Endothelial cell of umbilical vein (primary cell): ENCODE measurements at regions not wholly inside any gene's neighbourhood (a gene's known extent, or its start where the extent isn't known, plus 50 kb on each side); places are given as distances from the start of the nearest gene placed in this dataset.

Source experiments
- BruUV-seq: library from RNA; stranded (reverse); fragments of 400-500 nt; replicated peaks from 2 replicates; lab custom pipeline; 2021; lab: Mats Ljungman, UMichigan
- CTCF ChIA-PET: fragments of 300-600, 350-600 bp; sonication (Branson Sonifier 250); formaldehyde crosslinking; loops from one replicate; lab custom pipeline; 2021; ENCODE audit warnings: antibody characterized with exemption, inconsistent platforms; lab: Charles Lee
- POLR2A ChIA-PET: fragments of 300-600, 350-600 bp; sonication (Branson Sonifier 250); formaldehyde crosslinking; loops from one replicate; lab custom pipeline; 2021; ENCODE audit warnings: antibody characterized with exemption, inconsistent platforms; lab: Charles Lee
- DNase-seq: peaks from one replicate; pipeline ENCODE4 v3.0.0-alpha.2; 2011; ENCODE audit warnings: low read depth, low spot score
- FAIRE-seq: peaks from 2 replicates; lab custom pipeline; 2011; peaks lifted over from hg19 to GRCh38; lab: Jason Lieb, UNC
- H2AFZ ChIP-seq: 2 replicates; pipeline ENCODE4 v1.6.0; 2012; ENCODE audit warnings: low read depth, low read length, control low read depth, inconsistent platforms
- H3K27ac ChIP-seq: 2 replicates; pipeline ENCODE4 v1.5.1; 2011; ENCODE audit warnings: low read depth, mild to moderate bottlenecking, control low read depth, low read length, moderate library complexity; ENCODE audit not compliant: insufficient read depth
- H3K27me3 ChIP-seq, 2 experiments: 2 replicates each; pipeline versions ENCODE4 v1.6.0 to v1.6.1; 2011; ENCODE audit warnings: low read length in 2 of 2, mixed read lengths in 1 of 2; ENCODE audit not compliant: control insufficient read depth in 2 of 2, insufficient read depth in 2 of 2
- H3K36me3 ChIP-seq, 2 experiments: 2 replicates in 1 of 2; 3 replicates in 1 of 2; pipeline ENCODE4 v1.5.1; 2011; ENCODE audit warnings: low read length in 2 of 2, mild to moderate bottlenecking in 1 of 2, moderate library complexity in 1 of 2; ENCODE audit not compliant: control insufficient read depth in 2 of 2, insufficient read depth in 2 of 2; ENCODE audit errors: extremely low read depth in 1 of 2
- H3K4me1 ChIP-seq: 3 replicates; pipeline ENCODE4 v1.5.1; 2011; ENCODE audit warnings: mild to moderate bottlenecking, low read length; ENCODE audit not compliant: control insufficient read depth, insufficient read depth; ENCODE audit errors: extremely low read depth
- H3K4me2 ChIP-seq: 2 replicates; pipeline ENCODE4 v1.6.1; 2011; ENCODE audit warnings: low read length, control low read depth, mixed read lengths; ENCODE audit not compliant: insufficient read depth
- H3K4me3 ChIP-seq, 3 experiments: fragments of 200-600 bp in 1 of 3; sonication (generic), shearing (Covaris generic) in 1 of 3; replicated peaks in 1 of 3; 2 replicates each; pipeline ENCODE4 v1.5.1; 2011 to 2016; ENCODE audit warnings: control low read depth in 3 of 3, low read length in 3 of 3, mild to moderate bottlenecking in 2 of 3, inconsistent platforms in 1 of 3, low read depth in 1 of 3, moderate library complexity in 1 of 3; ENCODE audit not compliant: insufficient read depth in 1 of 3
- H3K79me2 ChIP-seq: 2 replicates; pipeline ENCODE4 v1.6.0; 2012; ENCODE audit warnings: low read length, inconsistent platforms; ENCODE audit not compliant: control insufficient read depth, insufficient read depth
- H3K9ac ChIP-seq: replicated peaks from 2 replicates; pipeline ENCODE3; 2011; ENCODE audit warnings: low read length, control low read depth; ENCODE audit not compliant: insufficient read depth; ENCODE audit errors: extremely low read depth
- H3K9me1 ChIP-seq: replicated peaks from 3 replicates; pipeline ENCODE4 v1.6.0; 2011; ENCODE audit warnings: mild to moderate bottlenecking, low read length; ENCODE audit not compliant: control insufficient read depth, insufficient read depth; ENCODE audit errors: extremely low read depth
- H3K9me3 ChIP-seq: replicated peaks from 2 replicates; pipeline ENCODE4 v1.5.1; 2012; ENCODE audit warnings: low read length, inconsistent platforms; ENCODE audit not compliant: control insufficient read depth, insufficient read depth
- H4K20me1 ChIP-seq: replicated peaks from 2 replicates; pipeline ENCODE3; 2011; ENCODE audit warnings: mild to moderate bottlenecking, low read length; ENCODE audit not compliant: control insufficient read depth, insufficient read depth; ENCODE audit errors: extremely low read depth
- CTCF ChIP-seq, 2 donors: IDR thresholded peaks; 1 replicate in 1 of 2; 2 replicates in 1 of 2; pipeline ENCODE4 v1.5.1; 2011; ENCODE audit warnings: low read length in 2 of 2, mild to moderate bottlenecking in 2 of 2, moderate library complexity in 2 of 2, control low read depth in 1 of 2, inconsistent platforms in 1 of 2, low read depth in 1 of 2; ENCODE audit not compliant: insufficient read depth in 1 of 2; ENCODE audit errors: extremely low read depth in 1 of 2
- GATA2 ChIP-seq: IDR thresholded peaks from 2 replicates; pipeline ENCODE4 v1.7.0; 2011; ENCODE audit warnings: low read depth, mild to moderate bottlenecking, moderate library complexity, mixed read lengths, low read length; ENCODE audit not compliant: insufficient read length, insufficient read depth
- MYC ChIP-seq: IDR thresholded peaks from one replicate; pipeline ENCODE4 v1.6.1; 2011; ENCODE audit warnings: mild to moderate bottlenecking, low read depth, low read length
- dilution Hi-C: fragments of 300-500 bp; cut with MboI; formaldehyde crosslinking; loops from one replicate; pipeline ENCODE4 v1.15.0; 2019; ENCODE audit warnings: low sequenced_read_pairs; ENCODE audit not compliant: extremely low pct_ligation_motif_present
- intact Hi-C: fragments of 100-400 bp; cut with micrococcal nuclease; formaldehyde crosslinking; loops from one replicate; pipeline ENCODE4 v1.10.0; 2022

GRCh38 chr2:240284503-240285259 is 144.2 kb upstream of the OTOS start:
- Histone ChIP-seq H3K4me1 (no peaks in the 10 kb centered on the region), H3K4me3 (no peak overlapping the region), H3K27me3 (no peaks in the 10 kb centered on the region), H3K36me3 (no peaks in the 10 kb centered on the region), H3K79me2 (no peaks in the 10 kb centered on the region), H3K9me3 (no peaks in the 10 kb centered on the region), H3K27ac (no peak overlapping the region), H4K20me1 (no peaks in the 10 kb centered on the region), H3K4me2 (no peak overlapping the region), H3K9ac (no peak overlapping the region), H3K9me1 (no peaks in the 10 kb centered on the region), H2AFZ (no peak overlapping the region)
- DNase-seq, result no peak
- ChIA-PET POLR2A (no interaction called here), CTCF (no interaction called here)
- FAIRE-seq, result no peak
- TF ChIP-seq MYC (no peak), GATA2 (no peak)
- no TSS peak for BruUV-seq
- dilution Hi-C loops (no loop called here), intact Hi-C loops (loop anchor here (5.0 kb wide), 1 partner anchor 33 kb away; no protein-coding TSS in a partner anchor)

GRCh38 chr2:240285725-240286124 is 145.3 kb upstream of the OTOS start:
- FAIRE-seq (no peak), DNase-seq (no peak)
- H3K4me2 ChIP-seq, result no peak overlapping the region
- no peak overlapping the region for H3K27ac ChIP-seq
- H3K36me3 ChIP-seq, result no peaks in the 10 kb centered on the region
- no peaks in the 10 kb centered on the region for H3K9me1 ChIP-seq
- dilution Hi-C loops (no loop called here), intact Hi-C loops (no loop called here)
- H3K9me3 ChIP-seq, result no peaks in the 10 kb centered on the region
- H2AFZ ChIP-seq, result no peak overlapping the region
- no peaks in the 10 kb centered on the region for H4K20me1 ChIP-seq
- CTCF ChIA-PET, result interaction anchor here (1.0 kb wide), 1 partner anchor 53 kb away, joined by 3 read pairs; no protein-coding TSS in a partner anchor
- no TSS peak for BruUV-seq
- no peaks in the 10 kb centered on the region for H3K27me3 ChIP-seq
- TF ChIP-seq CTCF (IDR thresholded peaks at IDR 0.05; ENCODE audit: extremely low read depth in 1 of 2, insufficient read depth in 1 of 2, low read depth in 1 of 2, low read length in 2 of 2), result no peak
- H3K79me2 ChIP-seq, result no peaks in the 10 kb centered on the region
- H3K9ac ChIP-seq, result no peak overlapping the region
- H3K4me1 ChIP-seq, result no peaks in the 10 kb centered on the region
- H3K4me3 ChIP-seq, result no peak overlapping the region
- POLR2A ChIA-PET, result no interaction called here
